ENCODE measurements at regions not wholly inside any gene's neighbourhood (a gene's known extent, or its start where the extent isn't known, plus 50 kb on each side); places are given as distances from the start of the nearest gene placed in this dataset.

GRCh38 chr4:108536577-108536976 lies 83.8 kb upstream of the RPL34 start:
- peak; percentile 88 to 89 for ATAC-seq (replicated peaks in 1 of 2)
- no peak overlapping the region for H3K27ac Mint-ChIP-seq
- peaks cover 50% of the 10 kb centered on the region for H3K4me1 Mint-ChIP-seq (ENCODE audit: low read depth)

GRCh38 chr4:108535757-108536156 lies 84.6 kb upstream of the RPL34 start:
- Mint-ChIP-seq H3K4me3 (peak overlapping the region; percentile 2 to 44), H3K4me1 (ENCODE audit: low read depth) (peaks cover 58% of the 10 kb centered on the region), H3K36me3 (ENCODE audit: insufficient read depth in 2 of 2) (no peaks in the 10 kb centered on the region), H3K27ac (no peak overlapping the region), H3K27me3 (ENCODE audit: low read depth) (no peaks in the 10 kb centered on the region), H3K9me3 (no peaks in the 10 kb centered on the region)
- ATAC-seq (replicated peaks in 1 of 2) (peak; percentile 40), DNase-seq (no peak)

More at GRCh38 chr4:108536577-108536976, 83.8 kb upstream of the RPL34 start:
- Mint-ChIP-seq H3K4me3 (peak overlapping the region in 1 of 2 donors; percentile 8), H3K36me3 (ENCODE audit: insufficient read depth in 2 of 2) (no peaks in the 10 kb centered on the region), H3K27me3 (ENCODE audit: low read depth) (no peaks in the 10 kb centered on the region), H3K9me3 (no peaks in the 10 kb centered on the region)
- DNase-seq = peak; percentile 9 to 17

GRCh38 chr4:108533876-108534275 lies 86.5 kb upstream of the RPL34 start:
- no peak overlapping the region for H3K27ac Mint-ChIP-seq
- H3K27me3 Mint-ChIP-seq (ENCODE audit: low read depth) = no peaks in the 10 kb centered on the region
- H3K9me3 Mint-ChIP-seq = no peaks in the 10 kb centered on the region
- peaks cover 67% of the 10 kb centered on the region for H3K4me1 Mint-ChIP-seq (ENCODE audit: low read depth)
- DNase-seq (no peak), ATAC-seq (replicated peaks in 1 of 2) (no peak)
- H3K4me3 Mint-ChIP-seq = no peak overlapping the region
- H3K36me3 Mint-ChIP-seq (ENCODE audit: insufficient read depth in 2 of 2) = no peaks in the 10 kb centered on the region

GRCh38 chr4:108533245-108533844 lies 87.0 kb upstream of the RPL34 start:
- peak overlapping the region; percentile 29 to 33 for H3K4me3 Mint-ChIP-seq
- H3K9me3 Mint-ChIP-seq = no peaks in the 10 kb centered on the region
- no peak for DNase-seq
- no peaks in the 10 kb centered on the region for H3K36me3 Mint-ChIP-seq (ENCODE audit: insufficient read depth in 2 of 2)
- H3K27me3 Mint-ChIP-seq (ENCODE audit: low read depth) = no peaks in the 10 kb centered on the region
- ATAC-seq (replicated peaks in 1 of 2) = no peak
- H3K27ac Mint-ChIP-seq = no peak overlapping the region
- peaks cover 71% of the 10 kb centered on the region for H3K4me1 Mint-ChIP-seq (ENCODE audit: low read depth)

- Mint-ChIP-seq H3K4me3 (peak overlapping the region; percentile 1 to 5), H3K9me3 (no peaks in the 10 kb centered on the region), H3K27ac (no peak overlapping the region)
Measured at GRCh38 chr4:108532738-108533137, 87.6 kb upstream of the RPL34 start.

GRCh38 chr4:108532187-108532586 lies 88.2 kb upstream of the RPL34 start:
- Mint-ChIP-seq H3K27ac (peak overlapping the region; percentile 91), H3K9me3 (no peaks in the 10 kb centered on the region), H3K4me3 (peak overlapping the region; percentile 71 to 80), H3K4me1 (ENCODE audit: low read depth) (peaks cover 82% of the 10 kb centered on the region), H3K36me3 (ENCODE audit: insufficient read depth in 2 of 2) (no peaks in the 10 kb centered on the region), H3K27me3 (ENCODE audit: low read depth) (no peaks in the 10 kb centered on the region)
- no peak for DNase-seq
- ATAC-seq (replicated peaks in 1 of 2) = no peak

More at GRCh38 chr4:108532738-108533137, 87.6 kb upstream of the RPL34 start:
- ATAC-seq (replicated peaks in 1 of 2) (no peak), DNase-seq (no peak)
- Mint-ChIP-seq H3K4me1 (ENCODE audit: low read depth) (peaks cover 77% of the 10 kb centered on the region), H3K36me3 (ENCODE audit: insufficient read depth in 2 of 2) (no peaks in the 10 kb centered on the region), H3K27me3 (ENCODE audit: low read depth) (no peaks in the 10 kb centered on the region)

- H3K9me3 Mint-ChIP-seq = no peaks in the 10 kb centered on the region
- no peaks in the 10 kb centered on the region for H3K36me3 Mint-ChIP-seq (ENCODE audit: insufficient read depth in 2 of 2)
- no peak for ATAC-seq (replicated peaks in 1 of 2)
Measured at GRCh38 chr4:108531461-108531860, 88.9 kb upstream of the RPL34 start.

GRCh38 chr4:108529984-108530905 lies 90.1 kb upstream of the RPL34 start:
- H3K27me3 Mint-ChIP-seq (ENCODE audit: low read depth) = no peaks in the 10 kb centered on the region
- no peak overlapping the region for H3K27ac Mint-ChIP-seq

More at GRCh38 chr4:108531461-108531860, 88.9 kb upstream of the RPL34 start:
- Mint-ChIP-seq H3K27me3 (ENCODE audit: low read depth) (no peaks in the 10 kb centered on the region), H3K4me3 (peak overlapping the region; percentile 71 to 80), H3K4me1 (ENCODE audit: low read depth) (peaks cover 76% of the 10 kb centered on the region), H3K27ac (peak overlapping the region; percentile 91)
- DNase-seq = no peak

GRCh38 chr4:108529102-108529501 lies 91.3 kb upstream of the RPL34 start:
- Mint-ChIP-seq H3K36me3 (ENCODE audit: insufficient read depth in 2 of 2) (peaks cover 2 to 8% of the 10 kb centered on the region in 2 donors), H3K9me3 (peaks cover 3 to 6% of the 10 kb centered on the region in 2 donors), H3K27ac (no peak overlapping the region), H3K4me3 (no peak overlapping the region), H3K4me1 (ENCODE audit: low read depth) (peaks cover 63% of the 10 kb centered on the region), H3K27me3 (ENCODE audit: low read depth) (no peaks in the 10 kb centered on the region)
- no peak for ATAC-seq (replicated peaks in 1 of 2)
- DNase-seq = no peak

More at GRCh38 chr4:108529984-108530905, 90.1 kb upstream of the RPL34 start:
- H3K4me1 Mint-ChIP-seq (ENCODE audit: low read depth) = peaks cover 66% of the 10 kb centered on the region
- DNase-seq = no peak
- ATAC-seq (replicated peaks in 1 of 2) = no peak
- H3K36me3 Mint-ChIP-seq (ENCODE audit: insufficient read depth in 2 of 2) = peaks cover under 1% of the 10 kb centered on the region in 2 donors
- peak overlapping the region; percentile 16 to 45 for H3K4me3 Mint-ChIP-seq
- H3K9me3 Mint-ChIP-seq = peaks cover 1 to 3% of the 10 kb centered on the region in 2 donors

- ATAC-seq (replicated peaks in 1 of 2) (peak in 1 of 2 donors; percentile 39), DNase-seq (peak in 1 of 2 donors; percentile 12)
- Mint-ChIP-seq H3K4me3 (peak overlapping the region; percentile 39 to 79), H3K4me1 (ENCODE audit: low read depth) (peaks cover 49% of the 10 kb centered on the region), H3K36me3 (ENCODE audit: insufficient read depth in 2 of 2) (peaks cover 2 to 8% of the 10 kb centered on the region in 2 donors), H3K27ac (peak overlapping the region; percentile 85), H3K27me3 (ENCODE audit: low read depth) (no peaks in the 10 kb centered on the region), H3K9me3 (peaks cover 3 to 6% of the 10 kb centered on the region in 2 donors)
Measured at GRCh38 chr4:108527723-108528122, 92.7 kb upstream of the RPL34 start.

GRCh38 chr4:108520807-108521206 lies 99.6 kb upstream of the RPL34 start:
- peaks cover 3% of the 10 kb centered on the region in 2 donors for H3K9me3 Mint-ChIP-seq
- no peak for DNase-seq
- no peak overlapping the region for H3K4me3 Mint-ChIP-seq
- no peak overlapping the region for H3K27ac Mint-ChIP-seq
- ATAC-seq (replicated peaks in 1 of 2) = no peak
- H3K27me3 Mint-ChIP-seq (ENCODE audit: low read depth) = no peaks in the 10 kb centered on the region
- H3K4me1 Mint-ChIP-seq (ENCODE audit: low read depth) = peaks cover 16% of the 10 kb centered on the region
- H3K36me3 Mint-ChIP-seq (ENCODE audit: insufficient read depth in 2 of 2) = peaks cover 2 to 8% of the 10 kb centered on the region in 2 donors

GRCh38 chr4:108519911-108520601 lies 100.3 kb upstream of the RPL34 start:
- H3K36me3 Mint-ChIP-seq (ENCODE audit: insufficient read depth in 2 of 2) = peaks cover 0 to 6% of the 10 kb centered on the region in 2 donors
- no peaks in the 10 kb centered on the region for H3K27me3 Mint-ChIP-seq (ENCODE audit: low read depth)
- H3K4me3 Mint-ChIP-seq = no peak overlapping the region
- peaks cover 16% of the 10 kb centered on the region for H3K4me1 Mint-ChIP-seq (ENCODE audit: low read depth)
- ATAC-seq (replicated peaks in 1 of 2) (peak; percentile 52 to 55), DNase-seq (no peak)
- H3K27ac Mint-ChIP-seq = no peak overlapping the region
- H3K9me3 Mint-ChIP-seq = peaks cover 0 to 1% of the 10 kb centered on the region in 2 donors

Measured in activated T-cell treated with anti-CD3 and anti-CD28 coated beads, Interleukin-2, amount 50 U/mL, for 72 hours (primary cell).